ENCODE measurements at regions not wholly inside any gene's neighbourhood (a gene's known extent, or its start where the extent isn't known, plus 50 kb on each side); places are given as distances from the start of the nearest gene placed in this dataset.

DNA sequence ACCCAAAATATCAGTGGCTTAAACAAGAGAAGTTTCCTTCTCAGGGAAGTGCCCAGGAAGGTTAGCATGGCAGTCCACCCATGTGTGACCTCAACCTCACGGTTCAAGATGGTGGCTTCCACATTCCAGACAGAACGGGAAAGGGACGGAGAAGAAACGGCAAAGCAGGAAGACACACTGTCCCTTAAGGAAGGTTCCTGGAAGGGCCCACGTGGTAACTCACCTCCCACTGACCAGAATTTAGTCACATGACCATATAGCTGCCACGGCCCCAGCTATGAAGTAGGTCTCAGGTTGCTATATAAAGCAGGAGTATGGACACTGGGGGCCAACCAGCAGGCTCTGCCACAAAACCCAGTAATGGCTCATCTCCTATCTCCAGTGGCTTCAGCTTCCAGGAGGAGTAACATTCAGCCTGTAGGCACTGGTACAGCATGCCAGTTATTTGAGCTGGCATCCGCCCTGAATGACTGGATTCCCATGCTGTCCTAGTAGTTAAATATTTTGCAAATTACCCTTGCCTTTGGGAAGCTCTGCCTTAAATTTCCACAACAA is 278.5 kb upstream of the KLF14 start:
- TF ChIP-seq POLR2AphosphoS5 (IDR thresholded peaks at IDR 0.05) = no peak
- TF ChIP-seq, protein P1, sequence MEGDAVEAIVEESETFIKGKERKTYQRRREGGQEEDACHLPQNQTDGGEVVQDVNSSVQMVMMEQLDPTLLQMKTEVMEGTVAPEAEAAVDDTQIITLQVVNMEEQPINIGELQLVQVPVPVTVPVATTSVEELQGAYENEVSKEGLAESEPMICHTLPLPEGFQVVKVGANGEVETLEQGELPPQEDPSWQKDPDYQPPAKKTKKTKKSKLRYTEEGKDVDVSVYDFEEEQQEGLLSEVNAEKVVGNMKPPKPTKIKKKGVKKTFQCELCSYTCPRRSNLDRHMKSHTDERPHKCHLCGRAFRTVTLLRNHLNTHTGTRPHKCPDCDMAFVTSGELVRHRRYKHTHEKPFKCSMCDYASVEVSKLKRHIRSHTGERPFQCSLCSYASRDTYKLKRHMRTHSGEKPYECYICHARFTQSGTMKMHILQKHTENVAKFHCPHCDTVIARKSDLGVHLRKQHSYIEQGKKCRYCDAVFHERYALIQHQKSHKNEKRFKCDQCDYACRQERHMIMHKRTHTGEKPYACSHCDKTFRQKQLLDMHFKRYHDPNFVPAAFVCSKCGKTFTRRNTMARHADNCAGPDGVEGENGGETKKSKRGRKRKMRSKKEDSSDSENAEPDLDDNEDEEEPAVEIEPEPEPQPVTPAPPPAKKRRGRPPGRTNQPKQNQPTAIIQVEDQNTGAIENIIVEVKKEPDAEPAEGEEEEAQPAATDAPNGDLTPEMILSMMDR (IDR thresholded peaks at IDR 0.05) = no peak

All from upper lobe of left lung (tissue), 4 donors.